22Rv1 (cell line): ENCODE measurements at regions not wholly inside any gene's neighbourhood (a gene's known extent, or its start where the extent isn't known, plus 50 kb on each side); places are given as distances from the start of the nearest gene placed in this dataset.

Source experiments
- CTCF ChIP-seq: fragments of 450-650 bp; IDR thresholded peaks from 2 replicates; pipeline ENCODE4 v1.5.1; 2017; ENCODE audit warnings: mild to moderate bottlenecking
- ZFX ChIP-seq: fragments of 450-650 bp; IDR thresholded peaks from 2 replicates; pipeline ENCODE4 v1.6.1; 2017; ENCODE audit warnings: antibody characterized with exemption, borderline replicate concordance

GRCh38 chr1:5567839-5568238, 424.4 kb downstream of the NPHP4 start:
- TF ChIP-seq CTCF (no peak), ZFX (no peak)
